ENCODE measurements at regions not wholly inside any gene's neighbourhood (a gene's known extent, or its start where the extent isn't known, plus 50 kb on each side); places are given as distances from the start of the nearest gene placed in this dataset.

DNA sequence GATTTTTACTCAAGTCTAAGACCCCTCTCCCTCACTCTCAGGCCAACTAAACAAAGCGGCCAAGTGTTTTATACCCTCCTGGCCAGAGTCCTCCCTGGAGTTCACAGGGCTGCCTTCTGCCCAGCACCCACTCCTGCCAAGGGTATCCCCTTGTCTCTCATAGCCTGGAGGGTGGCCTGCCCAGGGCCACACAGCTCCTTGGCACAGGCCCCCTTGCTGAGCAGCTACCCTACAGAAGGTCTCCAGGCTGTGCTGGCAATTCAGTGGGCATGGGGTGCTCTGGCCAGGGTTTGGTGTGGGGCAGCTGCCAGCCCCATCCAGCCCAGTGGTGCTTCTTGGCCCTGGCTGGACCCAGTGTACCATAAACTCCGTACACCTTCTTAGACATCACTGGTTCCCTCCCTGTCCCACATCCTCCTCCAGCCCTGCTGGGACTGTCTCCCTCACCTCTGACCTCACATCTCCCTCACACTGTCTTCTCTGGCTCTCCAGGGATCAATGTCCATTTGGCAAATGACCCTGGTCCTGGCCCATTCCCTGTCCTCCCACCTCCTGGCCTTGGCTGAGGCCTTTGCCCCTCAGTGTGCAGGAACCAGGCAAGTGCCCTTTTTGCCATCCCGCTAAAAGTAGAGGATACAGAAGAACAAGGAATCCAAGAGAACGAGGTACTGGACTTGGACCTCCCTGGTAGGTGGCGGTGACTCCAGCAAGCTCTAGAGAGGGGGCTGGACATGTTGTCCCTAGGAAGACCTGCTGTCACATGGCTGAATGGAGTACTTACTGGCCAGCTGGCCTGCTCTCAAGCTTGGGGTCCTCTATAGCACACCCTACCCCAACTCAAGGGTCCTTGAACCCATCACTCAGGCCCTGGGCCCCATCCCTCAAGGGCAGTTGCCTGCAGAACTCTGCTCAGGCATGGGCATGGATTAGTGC, 50.0 kb upstream of the TRPM1 start:
- DNase-seq = no peak

- no peak for DNase-seq
Measured at GRCh38 chr15:31153531-31153930, 52.0 kb upstream of the TRPM1 start.

DNA sequence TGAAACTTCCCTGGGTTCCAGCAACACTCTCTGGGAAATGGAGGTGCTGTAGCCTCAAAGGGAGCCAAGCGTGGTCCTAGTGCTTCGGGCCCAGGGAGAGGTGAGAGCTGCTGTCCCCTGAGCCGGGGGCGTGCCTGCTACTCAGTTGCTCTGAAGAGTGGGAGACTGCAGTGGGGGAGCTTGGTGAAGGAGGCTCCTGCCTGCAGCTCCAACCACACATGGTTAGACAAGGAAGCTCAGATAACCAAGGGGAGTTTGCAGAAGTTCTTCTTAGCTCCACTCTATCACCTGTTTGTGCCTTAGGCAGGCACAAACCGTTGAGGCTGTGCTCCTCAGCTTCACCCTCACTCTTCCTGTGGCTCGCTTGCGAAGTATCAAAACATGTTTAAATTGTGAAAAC, 53.6 kb upstream of the TRPM1 start:
- DNase-seq = no peak

- DNase-seq = no peak
Measured at GRCh38 chr15:31156226-31156625, 54.7 kb upstream of the TRPM1 start.

DNA sequence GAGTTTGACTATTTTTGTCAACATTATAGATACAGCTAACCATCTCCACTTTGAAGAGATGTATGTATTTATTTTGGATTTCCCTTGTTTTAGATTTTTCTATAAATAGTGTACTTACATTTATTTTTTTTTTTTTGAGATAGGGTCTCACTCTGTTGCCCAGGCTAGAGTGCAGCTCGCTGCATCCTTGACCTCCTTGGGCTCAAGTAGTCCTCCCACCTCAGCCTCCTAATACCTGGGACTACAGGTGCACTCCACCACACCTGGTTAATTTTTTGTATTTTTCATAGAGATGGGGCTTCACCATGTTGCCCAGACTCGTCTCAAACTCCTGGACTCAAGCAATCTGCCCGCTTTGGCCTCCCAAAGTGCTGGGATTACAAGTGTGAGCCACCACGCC, 55.3 kb upstream of the TRPM1 start:
- DNase-seq = no peak

- no peak for DNase-seq
Measured at GRCh38 chr15:31157644-31158069, 56.1 kb upstream of the TRPM1 start.

- no peak for DNase-seq
Measured at GRCh38 chr15:31158858-31159569, 57.5 kb upstream of the TRPM1 start.

- DNase-seq = no peak
Measured at GRCh38 chr15:31159837-31160236, 58.3 kb upstream of the TRPM1 start.

DNA sequence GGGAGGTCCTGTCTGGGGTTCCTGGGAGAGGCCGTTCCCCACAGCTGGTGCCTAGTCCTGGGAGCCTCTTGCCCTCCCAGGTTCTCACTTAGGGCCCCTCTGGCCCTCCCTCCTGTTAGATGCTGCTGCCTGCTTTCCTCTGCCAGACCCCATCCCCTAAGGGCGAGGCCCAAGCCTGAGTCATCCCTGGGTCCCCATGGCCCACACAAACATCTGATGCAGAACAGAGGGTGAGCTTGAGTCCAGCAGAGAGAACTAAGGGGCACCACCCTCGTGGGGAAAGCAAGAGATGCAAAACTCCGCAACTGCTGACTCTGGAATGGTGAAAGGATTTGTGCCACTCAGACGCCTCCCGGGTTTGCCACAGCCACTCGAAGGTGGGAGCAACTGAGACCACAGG, 58.8 kb upstream of the TRPM1 start:
- no peak for DNase-seq

DNA sequence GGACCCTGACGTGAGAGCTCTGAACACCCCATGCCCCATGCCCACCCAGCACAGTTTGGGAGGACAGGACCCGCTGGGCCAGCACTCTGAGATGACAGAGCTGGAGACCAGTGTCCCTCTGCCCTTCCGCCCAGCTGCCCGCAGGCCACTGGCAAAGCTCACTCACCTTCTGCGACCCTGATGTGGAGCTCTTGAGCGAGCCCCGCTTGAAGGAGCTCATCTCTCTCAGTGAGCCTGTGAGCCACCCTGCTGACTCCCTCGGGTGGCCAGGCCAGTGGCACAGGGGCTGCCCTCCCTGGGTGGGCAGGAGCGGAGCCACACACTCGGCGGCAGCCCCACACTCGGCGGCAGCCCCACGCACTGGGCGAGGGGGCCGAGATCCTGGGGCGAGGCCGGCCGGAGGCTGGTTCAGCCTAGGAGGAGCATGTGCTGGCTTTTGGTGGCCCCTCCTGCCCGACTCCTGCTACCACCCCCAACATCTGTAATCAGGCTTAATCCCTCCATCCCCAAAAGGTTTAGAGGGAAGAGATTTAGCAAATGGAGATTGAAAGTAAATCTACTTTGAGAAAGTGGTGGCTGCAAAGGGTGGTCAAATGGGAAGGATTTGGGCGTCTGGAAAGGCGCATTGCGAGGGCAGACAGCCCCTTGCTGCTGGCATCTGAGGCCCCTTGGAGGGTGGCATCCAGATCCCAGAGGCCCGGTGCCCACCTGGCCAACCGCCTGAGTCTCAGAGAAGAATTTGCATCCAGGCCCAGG, 59.4 kb upstream of the TRPM1 start:
- no peak for DNase-seq

GRCh38 chr15:31161951-31162350, 60.4 kb upstream of the TRPM1 start:
- no peak for DNase-seq

- DNase-seq = no peak
Measured at GRCh38 chr15:31162721-31163510, 61.4 kb upstream of the TRPM1 start.

DNA sequence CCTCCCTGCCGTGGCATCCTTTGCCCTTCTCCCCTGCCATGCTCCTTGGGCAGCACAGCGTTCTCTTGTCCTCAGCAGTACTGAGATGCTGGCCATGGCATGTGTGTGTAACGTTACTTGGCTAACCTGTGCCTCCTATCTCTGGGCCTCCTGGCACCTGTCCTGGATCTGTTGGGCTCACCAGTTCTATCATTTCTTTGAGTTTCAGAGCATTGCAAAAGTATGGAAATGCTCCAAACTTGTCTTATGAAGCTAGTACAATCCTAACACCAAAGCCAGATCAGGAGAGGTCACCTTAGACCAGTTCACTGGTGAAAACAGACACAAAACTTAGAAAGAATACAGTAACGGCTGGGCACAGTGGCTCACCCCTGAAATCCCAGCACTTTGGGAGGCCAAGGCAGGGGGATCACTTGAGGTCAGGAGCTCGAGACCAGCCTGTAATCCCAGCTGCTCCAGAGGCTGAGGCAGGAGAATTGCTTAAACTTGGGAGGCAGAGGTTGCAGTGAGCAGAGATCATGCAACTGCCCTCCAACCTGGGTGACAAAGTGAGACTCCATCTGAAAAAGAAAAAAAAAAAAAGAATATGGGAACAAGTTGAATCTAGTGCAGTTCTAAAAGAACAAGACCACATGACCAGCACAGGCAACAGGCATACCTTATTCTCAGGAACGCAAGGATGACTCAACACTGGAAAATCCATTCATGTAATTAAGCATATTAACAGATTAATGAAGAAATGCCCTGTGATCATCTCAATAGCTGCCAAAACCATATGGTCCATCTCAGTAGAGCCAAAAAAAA, 62.4 kb upstream of the TRPM1 start:
- no peak for DNase-seq

- no peak for DNase-seq
Measured at GRCh38 chr15:31164573-31164912, 63.0 kb upstream of the TRPM1 start.

DNA sequence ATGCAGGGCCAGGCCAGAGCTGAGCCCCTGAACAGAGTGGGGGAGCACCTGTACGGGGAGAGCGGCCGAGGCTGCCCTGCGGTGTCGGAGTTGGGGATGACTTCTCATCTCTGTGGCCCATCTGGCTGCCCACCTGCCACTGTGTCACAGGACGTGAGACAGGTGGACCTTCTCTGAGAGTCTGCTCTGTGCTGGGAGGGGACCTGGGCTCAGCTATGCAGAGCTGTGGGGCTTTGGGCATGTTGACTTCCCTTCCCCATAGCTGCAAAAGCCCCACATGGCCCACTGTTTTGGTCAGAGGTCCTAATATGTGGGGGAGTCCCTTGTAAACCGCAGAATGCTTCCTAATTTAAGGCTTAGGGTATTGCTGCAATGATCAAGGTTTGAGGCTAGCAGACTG, 68.0 kb upstream of the TRPM1 start:
- no peak for DNase-seq

GRCh38 chr15:31171731-31172130, 70.2 kb upstream of the TRPM1 start:
- DNase-seq = no peak

- no peak for DNase-seq
Measured at GRCh38 chr15:31172606-31173005, 71.1 kb upstream of the TRPM1 start.

- DNase-seq = no peak
Measured at GRCh38 chr15:31173790-31174450, 72.4 kb upstream of the TRPM1 start.

GRCh38 chr15:31175484-31175883, 74.0 kb upstream of the TRPM1 start:
- DNase-seq = no peak

DNA sequence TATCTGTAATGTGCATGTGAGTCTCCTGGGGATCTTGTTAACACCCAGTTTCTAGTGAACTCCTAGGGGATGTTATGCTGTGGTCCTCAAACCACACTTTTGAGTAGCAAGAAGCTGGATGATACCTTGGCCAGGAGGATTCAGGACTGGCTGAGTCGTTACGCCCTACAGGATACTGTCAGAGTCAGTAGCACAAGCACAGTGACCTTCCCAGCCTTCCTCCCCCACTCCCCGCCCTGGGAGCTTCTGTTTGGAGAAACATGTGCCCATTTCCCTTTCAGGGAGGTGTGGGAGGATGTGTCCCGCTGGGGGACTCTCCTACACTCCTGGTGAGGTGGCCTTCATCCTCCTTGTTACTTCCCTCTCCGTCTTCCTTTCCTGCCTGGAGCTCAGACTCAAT, 76.4 kb upstream of the TRPM1 start:
- no peak for DNase-seq

DNA sequence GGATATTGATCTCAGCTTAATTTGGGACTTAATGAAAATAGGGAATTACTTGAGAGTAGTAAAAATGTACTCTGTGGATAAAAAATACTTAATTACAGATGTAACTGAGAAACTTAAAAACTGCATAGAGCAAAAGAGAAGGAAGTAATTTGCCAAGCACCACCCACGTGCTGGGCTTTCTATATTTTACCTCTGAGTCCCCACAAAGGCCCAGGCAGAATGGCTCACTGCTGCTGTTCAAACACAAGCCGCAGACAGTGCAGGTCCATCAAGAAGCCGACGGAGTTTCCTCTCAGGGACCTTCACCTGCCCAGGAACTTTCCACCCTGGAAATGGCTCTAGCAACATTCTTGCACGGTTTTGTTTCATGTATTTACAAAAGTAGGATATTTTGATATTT, 77.2 kb upstream of the TRPM1 start:
- no peak for DNase-seq

Measured in NCI-H187 treated with DMSO at 0.1 percent for 48 hours (cell line).